ENCODE measurements at regions not wholly inside any gene's neighbourhood (a gene's known extent, or its start where the extent isn't known, plus 50 kb on each side); places are given as distances from the start of the nearest gene placed in this dataset.

DNA sequence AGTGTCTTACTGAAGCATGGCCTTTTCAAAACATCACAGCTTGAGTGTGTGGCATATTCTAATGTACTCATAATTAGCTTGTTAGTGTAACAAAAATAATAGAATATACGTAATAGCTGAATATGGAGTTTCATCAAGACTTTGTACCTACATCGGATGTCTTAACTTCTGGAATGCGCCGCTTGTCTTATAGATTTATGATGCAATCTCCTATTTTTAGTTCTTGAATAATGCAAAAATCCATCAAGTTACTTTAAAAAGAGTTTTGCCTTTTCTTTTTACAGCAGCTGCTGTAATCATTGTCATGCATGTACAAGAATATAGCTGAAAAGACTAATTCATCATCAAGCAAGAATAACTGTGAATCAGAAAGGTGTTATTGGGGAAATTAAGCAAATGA lies 140.7 kb upstream of the SCN7A start:
- DNase-seq = no peak

- DNase-seq = no peak
These were observed 138.6 kb upstream of the SCN7A start for GRCh38 chr2:166632616-166633015.

- no peak for DNase-seq
These were observed 134.6 kb upstream of the SCN7A start for GRCh38 chr2:166628478-166629136.

- DNase-seq = no peak
These were observed 133.8 kb upstream of the SCN7A start for GRCh38 chr2:166627893-166628292.

DNA sequence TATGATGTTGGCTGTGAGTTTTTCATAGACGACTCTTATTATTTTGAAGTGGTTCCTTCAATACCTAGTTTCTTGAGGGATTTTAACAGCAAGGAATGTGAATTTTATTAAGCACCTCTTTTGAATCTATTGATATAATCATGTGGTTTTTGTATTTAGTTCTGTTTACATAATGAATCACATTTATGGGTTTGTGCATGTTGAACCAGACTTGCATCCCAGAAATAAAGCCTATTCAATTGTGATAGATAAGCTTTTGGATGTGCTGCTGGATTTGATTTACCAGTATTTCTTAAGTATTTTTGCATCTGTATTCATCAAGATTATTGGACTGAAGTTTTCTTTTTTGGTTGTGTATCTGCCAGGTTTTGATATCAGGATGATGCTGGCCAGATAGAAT lies 131.6 kb upstream of the SCN7A start:
- no peak for DNase-seq

DNA sequence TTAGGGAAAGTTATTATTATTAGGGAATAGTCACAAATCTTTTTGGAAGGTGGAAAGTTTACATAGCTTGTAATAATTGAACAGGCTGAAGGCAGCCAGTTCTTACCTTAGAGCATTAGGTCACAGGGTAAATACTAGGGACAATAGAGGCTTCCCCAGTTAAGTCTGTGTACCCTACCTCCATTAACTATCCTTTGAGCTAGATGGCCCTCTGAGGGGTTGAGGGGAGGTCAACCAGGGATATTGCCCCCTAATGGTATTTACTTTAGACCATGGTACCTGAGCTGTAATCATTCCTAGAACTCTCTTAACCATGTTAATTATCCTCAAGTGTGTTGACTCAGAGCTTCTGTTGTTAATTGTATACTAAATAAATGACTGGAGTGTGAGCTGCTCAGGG lies 120.5 kb upstream of the SCN7A start:
- DNase-seq = no peak

DNA sequence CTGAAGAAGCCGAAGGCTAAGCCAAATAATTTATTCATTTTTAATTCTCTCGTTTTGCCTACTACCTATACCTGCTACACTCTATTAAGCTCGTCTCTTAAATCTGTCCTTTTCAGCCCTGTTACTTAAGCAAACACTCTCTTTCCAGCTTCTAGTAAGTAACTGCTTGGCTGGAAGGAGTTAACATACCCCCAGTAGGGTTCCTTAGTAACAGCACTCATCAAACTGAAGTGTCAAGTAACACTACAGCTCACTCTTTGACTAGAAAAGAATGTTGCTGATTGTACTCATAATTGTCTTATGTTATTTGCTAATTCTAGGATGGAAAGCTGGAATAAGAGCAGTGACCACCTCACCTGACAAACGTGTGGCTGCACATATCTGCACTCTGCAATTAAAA lies 120.0 kb upstream of the SCN7A start:
- DNase-seq = no peak

DNA sequence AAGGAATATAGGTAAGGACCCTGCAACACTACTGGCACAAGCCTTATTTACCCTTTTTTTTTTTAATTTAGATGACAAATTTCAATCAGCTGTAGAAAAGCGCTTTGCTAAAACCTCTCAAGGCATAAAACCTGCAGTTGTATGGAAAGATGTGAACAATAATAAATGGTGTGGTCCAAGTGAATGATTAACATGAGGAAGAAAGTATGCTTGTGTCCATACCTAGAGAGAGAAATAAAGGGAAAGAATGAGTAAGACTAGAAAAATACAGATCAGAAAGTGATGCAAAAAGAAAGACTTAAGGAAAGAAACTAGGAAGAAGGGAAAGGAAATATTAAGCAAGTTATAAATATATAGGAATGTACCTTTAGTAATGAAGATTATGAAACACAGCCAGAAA lies 119.2 kb upstream of the SCN7A start:
- no peak for DNase-seq

DNA sequence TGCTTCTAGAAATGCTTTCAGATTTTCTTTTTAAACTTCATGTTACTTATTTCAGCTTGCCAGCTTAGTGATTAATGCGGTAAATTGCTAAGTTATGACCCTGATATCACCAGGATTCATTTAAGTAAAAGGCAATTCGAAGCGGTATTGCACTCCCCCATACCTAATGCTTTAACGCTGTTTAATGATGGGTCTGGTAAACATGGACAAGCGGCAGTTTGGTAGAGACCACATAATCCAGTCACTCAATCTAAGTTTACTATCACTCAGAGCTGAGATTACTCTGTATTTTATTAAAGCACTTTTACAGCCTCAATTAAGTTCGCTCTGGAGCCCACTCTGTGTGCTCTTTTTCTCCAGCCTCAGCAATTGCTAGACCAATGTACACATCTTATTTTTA lies 118.2 kb upstream of the SCN7A start:
- DNase-seq = no peak

- no peak for DNase-seq
These were observed 116.9 kb upstream of the SCN7A start for GRCh38 chr2:166610913-166611305.

- DNase-seq = no peak
These were observed 116.3 kb upstream of the SCN7A start for GRCh38 chr2:166610180-166610912.

GRCh38 chr2:166609183-166609959 lies 115.3 kb upstream of the SCN7A start:
- no peak for DNase-seq

- DNase-seq = no peak
These were observed 113.8 kb upstream of the SCN7A start for GRCh38 chr2:166607880-166608279.

DNA sequence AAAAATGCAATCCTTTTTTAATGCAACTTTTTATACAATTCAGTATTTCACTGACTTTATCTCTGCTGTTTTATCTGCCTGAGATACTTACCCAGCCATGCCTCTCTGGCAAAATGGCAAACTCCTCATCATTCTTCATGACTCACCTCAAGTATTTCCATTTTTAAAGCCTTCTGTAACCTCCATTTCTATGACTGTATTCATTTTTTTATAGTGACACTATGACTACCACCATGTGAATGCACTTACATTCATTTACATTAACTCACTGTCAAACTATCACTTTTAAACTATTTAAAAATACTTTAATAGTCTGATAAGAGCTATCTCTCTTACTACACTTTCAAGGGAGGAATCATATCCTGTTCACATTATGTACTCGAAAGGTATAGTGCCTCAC lies 99.4 kb upstream of the SCN7A start:
- DNase-seq = peak; percentile 2

- DNase-seq = no peak
These were observed 98.7 kb upstream of the SCN7A start for GRCh38 chr2:166592750-166593149.

DNA sequence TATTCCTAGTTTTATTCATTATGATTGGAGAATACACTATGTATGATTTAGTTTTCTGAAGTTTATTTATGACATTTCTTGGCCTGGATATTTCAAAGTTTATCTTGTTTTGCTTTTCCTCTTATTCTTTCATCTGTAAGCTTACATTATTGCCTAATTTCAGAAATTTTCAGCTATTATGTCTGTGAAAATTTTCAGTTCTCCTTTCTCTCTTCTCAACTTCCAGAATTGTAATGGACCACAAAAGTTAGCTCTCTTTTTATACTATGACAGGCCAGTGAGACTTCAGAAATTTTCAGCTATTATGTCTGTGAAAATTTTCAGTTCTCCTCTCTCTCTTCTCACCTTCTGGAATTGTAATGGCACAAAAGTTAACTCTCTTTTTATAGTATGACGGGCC lies 97.2 kb upstream of the SCN7A start:
- DNase-seq = peak; percentile 51

GRCh38 chr2:166573391-166573790 lies 79.3 kb upstream of the SCN7A start:
- no peak for DNase-seq

DNA sequence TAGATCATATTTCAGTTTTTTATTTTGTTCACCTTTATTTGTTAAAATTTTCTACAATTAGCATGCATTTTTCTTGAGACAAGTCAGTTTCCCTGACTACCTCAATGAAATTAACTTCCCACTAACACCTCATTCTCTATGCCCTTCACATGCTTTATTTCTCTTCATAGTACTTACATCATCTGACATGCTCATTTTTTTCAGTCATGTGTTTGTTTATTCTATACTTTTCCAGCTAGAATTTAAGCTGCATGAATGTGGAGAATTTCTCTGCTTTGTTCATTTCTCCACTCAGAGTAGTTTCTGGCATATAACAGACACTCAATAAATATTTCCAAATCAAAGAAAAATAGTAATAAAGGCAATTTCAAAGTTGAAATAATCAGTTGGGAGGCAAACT lies 78.9 kb upstream of the SCN7A start:
- DNase-seq = no peak

- no peak for DNase-seq
These were observed 74.4 kb upstream of the SCN7A start for GRCh38 chr2:166568409-166568808.

- no peak for DNase-seq
These were observed 71.5 kb upstream of the SCN7A start for GRCh38 chr2:166565501-166565900.

DNA sequence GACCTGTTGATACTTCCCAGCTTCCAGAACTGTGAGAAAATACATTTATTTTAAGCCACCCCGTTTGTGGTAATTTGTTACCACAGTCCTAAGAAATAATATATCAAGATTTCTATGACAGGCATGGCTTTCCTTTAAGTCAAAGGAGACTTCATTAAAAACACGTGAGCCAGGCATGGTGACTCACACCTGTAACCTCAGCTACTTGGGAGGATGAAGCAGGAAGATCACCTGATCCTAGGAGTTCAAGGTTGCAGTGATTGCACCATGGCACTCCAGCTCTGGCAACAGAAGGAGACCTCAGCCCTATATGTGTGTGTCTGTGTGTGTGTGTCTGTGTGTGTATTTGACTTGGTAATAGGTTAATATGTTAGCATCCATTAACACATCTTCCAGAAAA lies 69.8 kb upstream of the SCN7A start:
- no peak for DNase-seq

DNA sequence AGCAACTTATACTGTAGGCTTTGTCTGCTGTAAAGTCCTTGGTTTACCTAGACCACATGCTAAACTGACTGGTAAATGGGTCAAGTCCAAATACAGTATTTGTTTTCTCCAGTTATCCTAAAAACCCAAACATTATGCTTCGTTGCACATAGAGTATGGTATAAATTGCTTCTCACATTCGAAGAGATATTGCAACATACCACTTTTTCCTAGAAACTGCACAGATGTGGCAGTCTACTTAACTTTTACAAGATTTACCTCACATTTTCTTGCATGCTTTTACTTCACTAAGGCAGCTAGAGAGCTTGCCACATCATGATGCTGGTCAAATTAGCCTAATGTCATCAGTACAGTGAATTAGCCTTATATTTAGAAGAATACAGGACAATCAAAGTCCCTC lies 66.0 kb upstream of the SCN7A start:
- DNase-seq = no peak

- DNase-seq = no peak
These were observed 56.9 kb upstream of the SCN7A start for GRCh38 chr2:166550923-166551322.

DNA sequence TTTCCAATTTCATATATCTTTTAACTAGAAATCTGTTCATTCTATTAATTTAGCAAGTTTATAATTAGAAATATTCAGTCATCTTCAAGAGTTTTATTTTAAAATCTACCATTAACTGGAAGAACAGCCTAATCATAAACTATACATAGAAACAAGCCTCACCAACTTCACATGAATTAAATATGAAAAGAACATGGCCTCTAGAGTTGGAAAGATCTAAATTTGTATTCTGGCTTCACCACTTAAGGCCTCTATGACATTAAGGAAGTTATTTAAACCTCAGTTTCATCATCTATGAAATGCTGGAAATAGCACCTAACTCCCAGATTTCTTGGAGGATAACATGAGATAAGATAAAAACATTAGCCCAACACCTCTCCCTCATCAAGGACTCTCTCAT lies 51.4 kb upstream of the SCN7A start:
- no peak for DNase-seq
